Fibroblast of skin of left quadriceps (primary cell): ENCODE measurements at regions not wholly inside any gene's neighbourhood (a gene's known extent, or its start where the extent isn't known, plus 50 kb on each side); places are given as distances from the start of the nearest gene placed in this dataset.
A peak's percentile ranks its signal among the peaks of the same experiment; 100 is the strongest.
"Not testable (repeated sequence)": the region's sequence is repeated elsewhere in the genome, so short reads cannot be mapped to it uniquely, and the experiment has no call there.

Experiments
- DNase-seq, 2 experiments: peaks; one replicate each; pipeline ENCODE4 v3.0.0-alpha.2; 2013; ENCODE audit warnings: low read depth in 2 of 2

- peak; percentile 91 to 92 for DNase-seq
Observed at GRCh38 chr3:153221748-153222162, 59.7 kb downstream of the RAP2B start.

DNA sequence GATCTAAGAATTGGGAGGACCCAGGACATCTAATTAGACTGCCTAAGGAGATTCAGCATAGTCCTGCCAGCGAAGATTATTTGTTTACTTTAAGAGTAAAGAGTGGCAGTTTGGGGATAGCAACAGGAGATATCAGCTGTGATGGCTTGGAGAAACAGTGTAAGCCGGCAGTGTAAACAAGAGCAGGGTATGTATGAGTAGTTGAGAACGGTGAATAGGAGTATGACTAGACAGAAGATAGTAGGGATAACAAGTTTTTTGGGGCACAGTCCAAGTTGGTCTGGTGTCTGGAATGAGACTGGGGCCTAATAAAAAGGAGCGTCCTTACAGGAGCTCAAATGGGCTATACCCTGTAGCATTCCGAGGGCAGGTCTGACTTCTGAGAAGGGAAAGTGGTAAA lies 64.9 kb downstream of the RAP2B start:
- DNase-seq, result not testable (repeated sequence)

GRCh38 chr3:153230427-153230826 lies 68.4 kb downstream of the RAP2B start:
- not testable (repeated sequence) for DNase-seq

DNA sequence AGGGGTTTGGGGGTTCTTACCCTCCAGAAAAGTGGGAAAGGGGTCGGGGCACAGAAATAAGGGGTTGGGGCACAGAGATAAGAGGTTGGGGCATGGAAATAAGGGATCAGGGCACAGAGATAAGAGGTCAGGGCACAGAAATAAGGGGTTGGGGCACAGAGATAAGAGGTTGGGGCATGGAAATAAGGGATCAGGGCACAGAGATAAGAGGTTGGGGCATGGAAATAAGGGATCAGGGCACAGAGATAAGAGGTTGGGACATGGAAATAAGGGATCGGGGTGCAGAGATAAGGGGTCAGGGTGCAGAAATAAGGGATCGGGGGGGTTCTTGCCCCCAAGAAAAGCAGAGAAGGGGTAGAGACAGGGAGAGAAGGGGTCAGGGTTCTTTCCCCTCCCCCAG lies 69.2 kb downstream of the RAP2B start:
- not testable (repeated sequence) for DNase-seq

- not testable (repeated sequence) for DNase-seq
Observed at GRCh38 chr3:153232050-153232752, 70.2 kb downstream of the RAP2B start.

- peak; percentile 64 to 68 for DNase-seq
Observed at GRCh38 chr3:153232851-153233271, 70.8 kb downstream of the RAP2B start.

DNA sequence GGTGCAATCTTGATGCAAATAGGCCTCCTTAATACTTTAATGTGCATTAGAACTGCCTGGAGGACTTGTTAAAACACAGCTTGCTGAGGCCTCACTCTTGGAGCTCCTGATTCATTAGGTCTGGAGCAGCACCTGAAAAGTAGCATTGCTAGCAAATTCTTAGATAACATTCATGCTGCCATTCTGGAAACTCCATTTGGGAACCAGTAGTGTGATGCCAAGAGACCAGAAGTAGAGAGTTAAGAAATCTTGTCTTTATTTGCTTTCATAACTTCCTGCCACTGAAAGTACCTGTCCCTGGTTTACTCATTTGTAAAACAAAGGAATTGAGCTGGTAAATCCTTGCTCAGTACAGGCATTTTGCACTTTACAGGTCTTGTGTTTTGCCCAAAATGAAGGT lies 72.0 kb downstream of the RAP2B start:
- DNase-seq, result no peak

GRCh38 chr3:153242896-153243295 lies 80.9 kb downstream of the RAP2B start:
- DNase-seq, result no peak

DNA sequence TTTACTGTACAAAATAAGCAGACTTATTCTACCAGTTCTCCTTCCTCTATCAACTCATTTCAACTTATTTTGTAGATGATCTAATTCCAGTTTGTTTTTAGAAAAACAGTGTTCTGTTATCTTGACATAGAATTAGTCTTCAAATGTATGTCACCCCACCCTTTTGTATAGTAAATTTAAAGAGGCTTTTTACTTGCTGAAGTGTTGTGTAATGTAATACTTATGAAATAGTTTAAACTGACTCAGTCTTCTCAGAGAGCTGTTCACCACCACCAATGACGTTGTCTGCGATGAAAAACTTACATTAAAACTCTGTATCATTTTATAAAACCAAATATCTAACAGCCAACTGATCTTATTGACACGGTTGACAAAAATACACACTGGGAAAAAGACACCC lies 82.9 kb downstream of the RAP2B start:
- no peak for DNase-seq

DNA sequence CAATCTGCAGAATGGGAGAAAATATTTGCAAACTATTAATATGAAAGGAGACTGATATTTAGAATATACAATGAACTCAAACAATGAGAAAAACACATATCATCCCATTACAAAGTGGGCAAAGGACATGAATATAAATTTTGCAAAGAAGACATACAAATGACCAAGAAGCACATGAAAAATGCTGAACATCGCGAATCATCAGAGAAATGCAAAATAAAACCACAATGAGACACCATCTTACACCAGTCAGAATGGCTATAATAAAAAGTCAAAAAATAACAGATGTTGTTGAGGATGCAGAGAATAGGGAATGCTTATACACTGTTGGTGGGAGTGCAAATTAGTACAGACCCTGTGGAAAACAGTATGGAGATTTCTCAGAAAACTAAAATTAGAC lies 83.6 kb downstream of the RAP2B start:
- DNase-seq, result no peak

- DNase-seq, result no peak
Observed at GRCh38 chr3:153246331-153246730, 84.3 kb downstream of the RAP2B start.

DNA sequence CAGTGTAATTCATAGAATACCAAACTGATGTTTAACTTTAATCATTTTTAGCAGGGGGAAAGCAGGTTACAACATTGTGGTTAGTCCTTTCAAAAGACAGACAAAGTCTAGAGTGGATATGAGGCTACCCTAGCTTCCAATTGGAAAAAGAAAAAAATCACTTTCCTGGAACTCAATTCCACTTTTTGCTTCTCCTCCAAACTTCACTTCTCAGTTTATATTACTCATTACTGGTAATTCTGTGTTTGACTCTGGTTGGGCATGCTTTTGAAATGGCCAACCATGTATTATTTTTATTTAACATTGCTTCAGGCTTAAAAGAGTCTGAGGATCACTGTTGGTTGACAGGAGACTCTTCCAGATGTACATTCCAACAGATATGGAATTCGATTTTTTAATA lies 84.8 kb downstream of the RAP2B start:
- DNase-seq, result peak; percentile 90 to 91

DNA sequence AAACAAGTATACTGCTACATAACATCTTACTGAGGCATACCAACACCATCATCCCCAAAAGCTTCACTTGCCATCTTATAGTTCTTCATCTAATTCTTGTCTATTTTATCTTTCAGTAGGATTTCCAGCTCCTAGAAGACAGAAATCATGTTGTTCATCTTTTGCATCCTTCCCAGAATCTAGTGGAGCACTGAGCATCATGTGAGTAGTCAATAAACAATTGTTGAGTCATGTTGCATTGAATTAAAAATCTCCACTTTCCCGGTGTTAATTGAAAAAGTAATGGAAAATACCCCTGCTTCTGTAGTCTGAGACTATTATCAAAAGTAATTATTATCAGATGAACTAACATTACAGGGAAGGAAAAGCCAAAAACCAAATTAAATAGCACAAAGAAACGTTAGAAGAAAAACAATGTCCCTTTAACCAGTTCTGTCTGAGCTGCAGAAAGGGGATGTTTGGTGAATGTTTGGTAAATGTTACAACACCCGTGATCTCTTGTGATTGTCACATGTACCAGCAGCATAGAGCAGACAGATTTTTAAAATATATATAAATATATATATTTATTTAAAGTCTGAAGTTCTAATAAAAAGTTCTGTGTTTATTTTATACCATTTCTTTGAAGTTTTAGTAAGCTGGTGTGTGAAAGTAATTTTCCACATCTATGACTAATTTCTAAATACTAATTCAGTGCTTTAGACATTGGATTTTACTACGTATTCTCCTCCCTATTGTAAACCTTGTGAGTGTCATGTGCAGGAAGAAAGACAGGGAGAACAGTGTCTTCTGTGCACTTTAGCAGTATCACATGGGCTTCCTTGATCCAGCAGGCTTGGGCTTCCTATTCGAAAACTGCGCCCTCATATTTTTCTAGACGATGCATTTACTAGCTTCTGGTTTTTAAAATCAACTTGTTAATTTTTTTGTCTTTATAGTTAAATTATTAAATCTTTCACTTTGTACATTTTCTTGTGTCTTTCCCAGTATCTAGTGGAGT lies 85.6 kb downstream of the RAP2B start:
- no peak for DNase-seq

DNA sequence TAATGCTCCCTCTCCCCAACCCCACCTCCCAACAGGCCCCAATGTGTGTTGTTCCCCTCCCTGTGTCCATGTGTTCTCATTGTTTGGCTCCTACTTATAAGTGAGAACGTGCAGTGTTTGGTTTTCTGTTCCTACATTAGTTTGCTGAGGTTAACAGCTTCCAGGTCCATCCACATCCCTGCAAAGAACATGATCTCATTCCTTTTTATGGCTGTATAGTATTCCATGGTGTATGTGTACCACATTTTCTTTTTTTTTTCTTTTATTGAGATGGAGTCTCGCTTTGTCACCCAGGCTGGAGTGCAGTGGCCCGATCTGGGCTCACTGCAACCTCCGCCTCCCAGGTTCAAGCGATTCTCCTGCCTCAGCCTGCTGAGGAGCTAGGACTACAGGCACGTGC lies 86.8 kb downstream of the RAP2B start:
- DNase-seq, result not testable (repeated sequence)

DNA sequence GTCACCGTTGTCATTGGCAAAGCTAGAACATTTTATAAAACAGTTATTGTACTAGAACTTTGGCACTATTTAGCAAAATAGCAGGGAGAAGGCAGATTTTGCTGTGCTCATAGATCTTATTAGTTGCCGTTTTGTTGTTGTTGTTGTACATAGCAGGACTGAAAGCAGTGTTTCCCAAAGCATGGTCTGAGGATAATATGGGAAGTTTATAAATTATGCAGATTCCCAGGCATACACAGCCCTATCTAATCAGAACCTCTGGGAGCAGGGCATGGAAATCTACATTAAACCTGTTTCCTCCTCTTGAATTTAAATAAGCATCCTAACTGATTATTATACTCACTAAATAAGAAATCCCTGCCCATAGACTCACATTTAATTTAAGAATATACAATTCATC lies 87.9 kb downstream of the RAP2B start:
- no peak for DNase-seq

DNA sequence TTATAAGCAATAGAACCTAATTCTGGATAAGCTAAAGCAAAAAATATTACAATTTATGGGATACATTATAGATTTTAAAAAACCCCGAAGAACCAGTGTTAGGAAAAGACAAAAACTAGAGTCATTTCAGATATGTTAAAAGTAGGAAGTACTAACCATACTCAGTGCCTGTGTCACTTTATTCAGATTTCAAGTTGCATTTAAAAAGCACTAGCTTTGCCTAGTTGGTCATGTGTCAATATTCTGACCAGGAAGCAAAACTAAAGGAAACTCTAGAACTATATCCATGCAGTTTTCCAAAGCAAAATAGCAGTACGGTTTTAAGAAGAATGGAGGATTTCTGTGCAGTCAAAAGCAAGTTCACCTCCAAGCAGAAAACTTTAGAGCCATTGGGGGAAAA lies 88.4 kb downstream of the RAP2B start:
- no peak for DNase-seq

DNA sequence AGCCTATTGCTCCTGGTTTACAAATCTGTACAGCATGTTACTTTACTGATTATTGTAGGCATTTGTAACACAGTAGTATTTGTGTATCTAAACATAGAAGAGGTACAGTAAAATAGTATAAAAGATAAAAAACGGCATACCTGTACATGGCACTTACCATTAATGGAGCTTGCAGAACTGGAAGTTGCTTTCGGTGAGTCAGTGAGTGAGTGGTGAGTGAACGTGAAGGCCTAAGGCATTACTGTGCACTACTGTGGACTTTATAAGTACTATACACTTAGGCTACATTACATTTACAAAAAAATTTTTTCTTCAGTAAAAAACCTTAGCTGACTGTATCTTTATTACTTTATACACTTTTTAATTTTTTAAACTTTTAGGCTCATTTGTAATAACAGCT lies 90.9 kb downstream of the RAP2B start:
- no peak for DNase-seq

- no peak for DNase-seq
Observed at GRCh38 chr3:153254361-153254760, 92.3 kb downstream of the RAP2B start.

DNA sequence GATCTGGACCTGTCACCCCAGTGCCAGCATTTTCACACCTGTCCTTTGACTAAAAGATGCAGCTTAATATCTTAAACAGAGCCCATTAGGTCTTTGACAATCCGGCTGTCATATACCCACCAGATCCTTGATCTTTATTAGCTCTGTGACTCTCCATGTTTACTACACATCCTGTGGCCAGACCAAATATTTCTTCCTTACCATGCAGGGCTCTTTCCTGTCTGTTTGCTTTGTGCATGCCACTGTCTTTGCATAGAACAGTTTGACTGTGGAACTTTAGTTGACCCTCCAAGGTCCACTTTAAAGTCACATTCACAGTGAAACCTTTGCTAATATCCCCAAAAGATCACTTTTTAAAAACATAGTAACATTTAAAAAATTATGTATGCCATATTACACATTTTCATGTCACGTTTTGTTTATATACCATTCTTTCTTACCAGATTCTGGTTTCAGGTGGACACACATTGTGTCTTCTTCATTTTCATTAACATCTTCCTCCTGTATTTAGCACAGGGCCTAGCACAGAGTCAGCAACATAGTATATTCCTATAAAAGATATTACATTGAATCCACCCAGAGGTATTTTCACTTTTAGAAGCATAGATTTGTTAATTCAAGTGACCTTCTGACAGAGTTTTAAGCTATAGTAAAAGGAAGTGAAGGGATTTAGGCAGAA lies 95.8 kb downstream of the RAP2B start:
- DNase-seq, result no peak

DNA sequence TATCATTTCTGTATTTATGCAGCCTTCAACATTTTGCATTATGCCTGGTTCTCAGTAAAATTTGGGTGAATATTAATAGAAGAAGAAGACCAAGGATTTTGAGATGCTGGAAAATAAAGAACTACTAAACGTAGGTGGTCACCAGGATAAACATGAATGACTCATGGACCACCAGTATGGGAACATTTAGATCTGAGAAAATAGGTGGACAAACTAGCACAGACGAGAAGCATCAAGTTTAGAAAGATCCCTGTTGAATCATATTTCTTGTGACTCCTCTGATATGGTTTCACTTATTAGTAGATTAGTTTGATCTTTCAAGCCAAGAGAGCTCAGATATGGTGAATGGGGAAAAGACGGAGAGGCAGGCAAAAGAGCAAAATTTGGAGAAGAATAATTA lies 97.9 kb downstream of the RAP2B start:
- DNase-seq, result no peak

DNA sequence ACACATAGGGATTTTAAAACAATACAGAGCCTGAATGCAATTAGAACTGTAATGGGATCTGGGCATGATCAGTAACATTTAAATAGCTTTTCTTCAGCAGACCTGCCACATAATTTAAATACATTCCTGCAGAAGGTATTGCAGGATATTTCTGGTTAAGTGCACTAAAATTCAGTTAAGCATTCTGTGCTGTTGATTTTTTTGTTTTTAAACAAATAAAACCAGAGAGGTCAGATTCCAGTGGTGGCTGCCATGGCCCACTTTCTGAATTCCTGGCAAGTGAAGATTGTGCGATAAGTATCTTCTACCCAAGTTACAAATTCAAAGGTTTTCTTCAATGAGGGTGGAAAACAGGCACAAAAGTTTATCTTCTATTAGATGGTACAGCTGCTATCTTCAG lies 98.7 kb downstream of the RAP2B start:
- DNase-seq, result no peak

GRCh38 chr3:153266619-153267018 lies 104.6 kb downstream of the RAP2B start:
- no peak for DNase-seq
